ENCODE measurements at regions not wholly inside any gene's neighbourhood (a gene's known extent, or its start where the extent isn't known, plus 50 kb on each side); places are given as distances from the start of the nearest gene placed in this dataset.

GRCh38 chr10:108462005-108462404 lies 1297.5 kb upstream of the SORCS1 start:
- DNase-seq, result peak in 1 of 3 donors; percentile 4

GRCh38 chr10:108454793-108455192 lies 1290.3 kb upstream of the SORCS1 start:
- DNase-seq, result no peak

DNA sequence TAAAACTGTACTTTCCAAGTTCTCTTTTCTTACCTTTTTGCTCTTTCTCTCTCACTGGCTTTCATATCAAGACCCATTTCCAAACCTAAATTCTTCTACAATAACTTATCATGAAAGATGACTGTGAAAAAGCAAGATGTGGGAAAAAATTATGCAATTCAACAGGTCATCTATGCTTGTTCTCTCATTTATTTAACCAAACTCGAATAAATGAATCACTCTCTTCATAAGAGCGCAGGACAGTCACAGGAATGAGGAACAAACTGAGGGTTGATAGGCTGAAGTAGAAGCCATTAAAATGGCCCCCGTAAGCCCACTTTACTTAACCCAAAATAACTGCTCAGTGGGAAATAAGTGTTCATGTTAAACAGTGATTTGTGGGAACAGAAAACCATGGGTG lies 1289.7 kb upstream of the SORCS1 start:
- no peak for DNase-seq

- DNase-seq, result no peak
Observed at GRCh38 chr10:108453166-108453565, 1288.7 kb upstream of the SORCS1 start.

- no peak for DNase-seq
Observed at GRCh38 chr10:108452533-108452932, 1288.0 kb upstream of the SORCS1 start.

GRCh38 chr10:108450280-108450679 lies 1285.8 kb upstream of the SORCS1 start:
- DNase-seq, result no peak

DNA sequence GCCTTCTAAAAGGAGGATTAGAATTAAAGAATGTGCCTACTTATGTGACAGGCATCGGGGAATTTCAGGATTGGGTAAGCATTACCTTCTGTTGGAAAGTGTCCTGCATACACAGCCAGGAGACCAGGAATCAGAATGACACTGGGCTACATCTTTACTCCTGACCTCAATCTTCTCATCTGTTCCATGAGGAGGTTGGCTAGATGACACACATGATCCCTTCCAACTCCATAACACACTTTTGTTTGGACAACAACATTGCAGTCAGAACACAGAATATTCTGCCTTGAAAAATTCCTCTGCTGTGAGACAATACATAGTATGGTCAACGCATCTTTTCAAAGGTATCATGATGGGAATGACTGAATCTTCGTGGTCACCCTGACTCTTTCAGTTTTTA lies 1281.2 kb upstream of the SORCS1 start:
- no peak for DNase-seq

GRCh38 chr10:108443636-108444035 lies 1279.1 kb upstream of the SORCS1 start:
- DNase-seq, result no peak

GRCh38 chr10:108439397-108439796 lies 1274.9 kb upstream of the SORCS1 start:
- no peak for DNase-seq

DNA sequence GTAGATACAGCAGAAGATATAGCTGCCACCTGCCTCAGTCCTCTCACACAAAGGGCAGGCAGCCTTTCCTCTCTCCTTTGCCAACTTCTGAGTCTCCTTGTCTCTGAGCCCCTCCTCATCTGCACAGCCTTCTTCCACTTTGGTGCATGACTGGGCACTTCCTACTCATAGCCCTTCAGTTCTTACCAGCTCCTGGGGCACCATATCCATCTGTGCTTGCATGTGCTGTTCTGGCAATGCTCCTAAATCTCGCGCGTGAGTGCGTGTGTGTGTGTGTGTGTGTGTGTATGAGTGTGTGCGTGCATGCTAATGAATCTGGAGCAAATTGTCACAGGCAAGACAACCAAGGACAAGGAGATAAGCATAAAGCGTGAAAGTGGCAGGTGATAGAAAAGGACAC lies 1271.6 kb upstream of the SORCS1 start:
- DNase-seq, result no peak

DNA sequence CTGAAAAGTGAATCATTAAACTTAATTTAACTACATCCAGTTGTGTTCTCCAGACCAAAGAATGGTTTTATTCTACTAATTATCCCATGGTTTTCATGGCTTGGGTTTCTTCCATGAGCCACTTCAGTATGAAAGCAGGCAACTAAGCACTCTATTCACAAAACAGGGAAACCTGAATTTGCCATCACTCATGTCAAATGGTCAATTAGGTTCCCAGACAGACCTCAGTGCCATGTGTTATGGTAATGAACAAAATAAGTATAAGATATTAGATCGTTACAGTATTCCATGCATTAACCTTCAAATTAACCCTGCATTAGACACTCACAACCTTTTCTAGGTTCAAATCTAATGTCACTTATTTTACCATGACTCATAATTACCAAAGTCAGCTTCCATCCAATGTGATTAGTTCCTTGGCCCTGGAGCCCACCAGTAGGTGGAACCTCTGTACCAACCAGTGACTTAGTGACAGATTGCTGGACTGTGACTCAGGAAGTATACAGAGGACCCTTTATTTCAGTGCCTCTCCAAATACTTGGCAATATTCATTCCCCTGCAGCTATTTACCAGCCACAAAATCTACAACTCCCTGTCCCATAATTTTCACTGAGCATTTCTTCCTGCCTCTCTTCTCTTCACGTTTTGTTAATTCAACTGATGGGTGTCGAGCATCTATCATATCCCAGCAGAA lies 1270.2 kb upstream of the SORCS1 start:
- DNase-seq, result no peak

DNA sequence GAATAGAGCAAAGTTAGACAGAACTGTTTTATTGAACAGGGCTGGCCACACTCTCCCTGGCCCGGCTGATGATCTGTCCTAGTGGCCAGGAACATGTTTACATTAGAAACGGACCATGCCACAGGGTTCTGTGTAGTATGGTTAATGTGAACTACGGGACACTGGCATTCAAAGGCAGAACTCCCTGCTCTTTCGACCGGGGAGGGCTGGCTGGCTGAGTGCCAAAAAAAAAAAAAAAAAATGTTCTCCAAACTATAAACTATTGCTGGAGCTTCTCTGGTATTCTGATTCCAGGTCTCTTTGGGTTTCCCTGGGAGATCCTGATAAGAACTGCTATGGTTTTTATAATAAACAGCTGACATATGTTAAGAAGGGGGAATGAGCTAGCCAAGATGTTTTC lies 1262.6 kb upstream of the SORCS1 start:
- DNase-seq, result peak in 1 of 3 donors; percentile 11

GRCh38 chr10:108425283-108425964 lies 1260.9 kb upstream of the SORCS1 start:
- DNase-seq, result no peak

DNA sequence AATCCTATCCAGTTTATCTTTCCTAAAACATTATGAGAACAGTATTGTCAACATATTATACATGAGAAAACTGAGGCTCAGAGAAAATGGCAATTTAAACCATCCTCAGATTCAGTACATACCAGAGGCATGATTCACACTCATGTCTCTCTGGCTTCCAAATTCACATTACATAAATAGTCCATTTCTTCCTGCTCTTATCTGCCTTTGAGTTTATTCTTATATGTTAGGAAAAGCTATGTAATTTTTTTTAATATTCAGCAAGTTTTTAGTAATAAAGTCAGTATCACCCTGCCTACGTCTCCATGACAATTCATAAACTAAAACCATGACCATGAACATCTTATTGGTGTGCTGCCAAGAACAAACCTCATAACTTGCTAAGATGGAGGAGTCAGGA lies 1260.2 kb upstream of the SORCS1 start:
- no peak for DNase-seq

DNA sequence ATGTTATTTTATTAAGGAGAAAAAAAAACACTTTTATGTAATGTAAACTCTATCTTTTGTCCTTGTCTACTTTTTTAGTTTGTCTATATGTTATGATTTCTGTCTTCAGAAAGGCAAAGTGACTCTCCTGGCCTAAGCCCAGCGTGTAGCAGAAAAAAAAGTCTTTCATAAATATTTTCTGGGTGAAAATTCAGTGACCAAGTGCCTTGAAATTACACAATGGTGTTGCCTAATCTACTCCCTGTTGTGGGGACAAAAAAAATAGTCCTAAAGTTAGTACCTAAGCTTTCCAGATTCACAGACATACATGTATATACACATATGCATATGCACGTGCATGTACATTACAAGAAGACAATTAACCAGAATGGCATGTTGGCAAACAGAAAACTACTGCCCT lies 1257.8 kb upstream of the SORCS1 start:
- DNase-seq, result peak in 1 of 3 donors; percentile 31

DNA sequence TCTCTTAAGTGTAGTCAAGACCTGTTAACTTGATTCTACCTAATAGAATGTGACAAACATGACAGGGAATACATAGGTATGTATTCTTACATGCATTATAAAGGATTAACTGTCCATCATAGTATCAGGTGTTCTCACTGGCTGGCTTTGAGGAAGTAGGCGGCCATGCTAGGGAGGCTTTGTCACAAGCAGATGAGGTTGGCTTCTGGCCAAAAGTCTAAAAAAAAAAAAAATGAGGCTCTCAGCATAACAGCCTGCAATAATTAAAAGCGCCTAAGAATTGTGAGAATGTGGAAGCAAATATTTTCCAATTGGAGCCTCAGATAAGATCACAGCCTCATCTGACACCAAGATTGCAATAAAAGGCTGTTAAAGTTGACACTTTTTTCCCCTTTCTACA lies 1256.8 kb upstream of the SORCS1 start:
- DNase-seq, result peak; percentile 52 to 54 (median 54)

DNA sequence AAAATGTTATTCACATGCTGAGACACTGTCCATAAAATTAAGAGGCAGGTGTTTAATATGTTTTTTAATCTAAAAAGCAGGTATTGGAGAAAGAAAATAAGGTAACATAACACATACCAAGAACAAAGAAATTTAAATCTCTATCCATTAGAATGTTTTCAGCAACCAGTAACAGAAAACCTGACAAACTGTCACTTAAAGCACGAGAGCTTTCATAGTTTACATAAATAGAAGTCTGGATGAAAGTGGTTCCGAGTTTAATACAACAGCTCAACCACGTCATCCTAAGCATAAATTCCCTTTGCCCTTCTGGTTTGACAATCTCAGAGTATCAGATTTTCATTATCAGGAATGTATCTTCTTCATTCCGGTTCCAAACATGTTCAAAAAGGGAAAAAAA lies 1249.4 kb upstream of the SORCS1 start:
- DNase-seq, result no peak

DNA sequence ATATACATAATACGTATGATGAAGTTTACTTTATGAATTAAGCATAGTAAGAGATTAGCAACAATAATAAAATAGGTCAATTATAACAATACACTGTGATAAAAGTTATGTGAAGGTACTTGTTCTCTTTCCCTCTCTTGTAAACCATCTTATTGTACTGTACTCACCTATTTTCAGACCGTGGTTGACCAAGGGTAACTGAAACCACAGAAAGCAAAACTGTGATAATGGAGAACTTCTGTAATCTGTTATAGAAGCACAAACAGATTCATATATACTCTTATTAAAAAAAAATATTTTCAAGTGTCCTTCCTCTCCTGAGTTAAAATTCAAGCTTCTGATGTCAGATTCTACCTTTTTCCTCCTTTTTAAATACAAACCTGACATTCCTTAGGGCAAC lies 1247.8 kb upstream of the SORCS1 start:
- no peak for DNase-seq

- DNase-seq, result no peak
Observed at GRCh38 chr10:108411894-108412293, 1247.4 kb upstream of the SORCS1 start.

- peak; percentile 22 to 52 (median 48) for DNase-seq
Observed at GRCh38 chr10:108411206-108411605, 1246.7 kb upstream of the SORCS1 start.

- DNase-seq, result peak; percentile 70 to 89 (median 86)
Observed at GRCh38 chr10:108410236-108410635, 1245.7 kb upstream of the SORCS1 start.

DNA sequence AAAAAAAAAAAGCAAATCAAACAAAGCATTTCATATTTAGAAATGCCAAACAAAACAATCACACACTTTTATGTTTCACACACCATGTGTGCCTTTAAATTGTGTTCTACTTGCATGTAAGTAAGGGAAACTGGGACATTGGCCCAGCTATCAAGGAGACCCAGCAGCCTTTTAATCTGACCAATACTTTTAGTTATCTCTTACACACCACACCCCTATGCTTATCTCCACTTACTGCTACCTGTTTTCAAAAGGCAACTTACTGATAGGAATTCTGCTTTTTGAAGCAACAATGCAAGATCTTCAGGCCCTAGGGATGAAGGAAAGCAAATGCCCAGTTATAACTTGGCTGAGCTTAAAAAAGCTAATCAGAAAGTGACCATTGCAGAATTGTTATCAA lies 1244.8 kb upstream of the SORCS1 start:
- DNase-seq, result no peak

DNA sequence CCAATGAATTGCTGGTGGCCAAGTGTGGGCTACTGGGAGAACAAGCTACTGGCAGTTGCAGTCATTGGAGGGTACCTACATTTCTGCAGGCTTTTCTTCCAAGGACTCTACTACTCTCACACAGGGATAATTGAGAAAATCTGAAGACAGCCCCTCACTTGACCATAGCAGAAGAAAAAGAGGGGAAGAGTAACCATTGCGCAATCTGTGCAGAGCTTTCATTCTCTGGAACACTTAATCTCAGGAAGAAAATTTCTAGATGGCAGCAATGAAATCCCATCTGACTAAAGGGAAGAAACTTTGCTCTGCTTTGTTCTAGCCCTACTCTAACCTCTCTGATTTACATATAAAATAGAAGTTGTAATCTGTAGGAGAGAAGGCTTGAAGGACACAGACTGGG lies 1239.6 kb upstream of the SORCS1 start:
- no peak for DNase-seq

- no peak for DNase-seq
Observed at GRCh38 chr10:108399465-108399864, 1235.0 kb upstream of the SORCS1 start.

- DNase-seq, result no peak
Observed at GRCh38 chr10:108393089-108393488, 1228.6 kb upstream of the SORCS1 start.
